ENCODE measurements at regions not wholly inside any gene's neighbourhood (a gene's known extent, or its start where the extent isn't known, plus 50 kb on each side); places are given as distances from the start of the nearest gene placed in this dataset.

DNA sequence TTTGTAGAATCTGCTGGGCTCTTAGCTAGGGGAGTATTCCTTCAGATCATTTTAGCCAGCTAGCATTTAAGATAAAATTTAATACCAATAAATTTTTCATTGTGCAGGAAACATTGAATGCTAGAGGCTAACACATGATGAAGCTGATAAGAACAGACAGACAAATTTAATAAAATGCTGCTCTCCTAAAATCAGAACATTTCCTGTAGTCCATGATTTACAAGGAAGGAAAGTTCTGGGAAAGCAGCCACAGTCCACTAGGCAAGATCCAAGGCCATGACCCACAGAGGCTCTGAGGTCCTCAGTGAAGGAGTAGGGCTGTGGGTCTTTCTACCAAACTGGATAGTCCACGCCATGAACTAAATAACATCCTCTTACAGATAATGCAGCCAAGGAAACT is 253.0 kb downstream of the ICE1 start:
- no peak overlapping the region for H3K4me3 Mint-ChIP-seq
- TF ChIP-seq, protein P1, sequence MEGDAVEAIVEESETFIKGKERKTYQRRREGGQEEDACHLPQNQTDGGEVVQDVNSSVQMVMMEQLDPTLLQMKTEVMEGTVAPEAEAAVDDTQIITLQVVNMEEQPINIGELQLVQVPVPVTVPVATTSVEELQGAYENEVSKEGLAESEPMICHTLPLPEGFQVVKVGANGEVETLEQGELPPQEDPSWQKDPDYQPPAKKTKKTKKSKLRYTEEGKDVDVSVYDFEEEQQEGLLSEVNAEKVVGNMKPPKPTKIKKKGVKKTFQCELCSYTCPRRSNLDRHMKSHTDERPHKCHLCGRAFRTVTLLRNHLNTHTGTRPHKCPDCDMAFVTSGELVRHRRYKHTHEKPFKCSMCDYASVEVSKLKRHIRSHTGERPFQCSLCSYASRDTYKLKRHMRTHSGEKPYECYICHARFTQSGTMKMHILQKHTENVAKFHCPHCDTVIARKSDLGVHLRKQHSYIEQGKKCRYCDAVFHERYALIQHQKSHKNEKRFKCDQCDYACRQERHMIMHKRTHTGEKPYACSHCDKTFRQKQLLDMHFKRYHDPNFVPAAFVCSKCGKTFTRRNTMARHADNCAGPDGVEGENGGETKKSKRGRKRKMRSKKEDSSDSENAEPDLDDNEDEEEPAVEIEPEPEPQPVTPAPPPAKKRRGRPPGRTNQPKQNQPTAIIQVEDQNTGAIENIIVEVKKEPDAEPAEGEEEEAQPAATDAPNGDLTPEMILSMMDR (conservative IDR thresholded peaks at IDR 0.05) = no peak
- 83% methylated on average over 1 of the region's 1 CpG; no CpG with 5 or more reads in 1 of the 2 experiments for whole genome bisulfite sequencing, 2 experiments (ENCODE audit: insufficient coverage in 1 of 2, insufficient read length in 1 of 2)
- Histone ChIP-seq H3K27me3 (ENCODE audit: control insufficient read depth, insufficient read depth, low read length, poor library complexity, severe bottlenecking) (no peaks in the 10 kb centered on the region), H3K4me3 (ENCODE audit: low read length) (no peak overlapping the region), H3K27ac (ENCODE audit: low read depth, low read length) (no peak overlapping the region), H3K4me1 (ENCODE audit: control insufficient read depth, insufficient read depth, low read length) (no peaks in the 10 kb centered on the region), H3K36me3 (ENCODE audit: control insufficient read depth, insufficient read depth, low read length) (no peaks in the 10 kb centered on the region), H3K9ac (ENCODE audit: extremely low read depth, low read length, poor library complexity, severe bottlenecking) (no peak overlapping the region), H3K9me3 (ENCODE audit: control insufficient read depth, low read length) (no peaks in the 10 kb centered on the region)
- no peak overlapping the region for H3K27ac Mint-ChIP-seq
- no peaks in the 10 kb centered on the region for H3K36me3 Mint-ChIP-seq (ENCODE audit: low read depth)
- DNase-seq = no peak
- H3K27me3 Mint-ChIP-seq (ENCODE audit: insufficient read depth) = peaks cover 2% of the 10 kb centered on the region
- H3K4me1 Mint-ChIP-seq = peaks cover 16% of the 10 kb centered on the region
- H3K9me3 Mint-ChIP-seq = no peaks in the 10 kb centered on the region

DNA sequence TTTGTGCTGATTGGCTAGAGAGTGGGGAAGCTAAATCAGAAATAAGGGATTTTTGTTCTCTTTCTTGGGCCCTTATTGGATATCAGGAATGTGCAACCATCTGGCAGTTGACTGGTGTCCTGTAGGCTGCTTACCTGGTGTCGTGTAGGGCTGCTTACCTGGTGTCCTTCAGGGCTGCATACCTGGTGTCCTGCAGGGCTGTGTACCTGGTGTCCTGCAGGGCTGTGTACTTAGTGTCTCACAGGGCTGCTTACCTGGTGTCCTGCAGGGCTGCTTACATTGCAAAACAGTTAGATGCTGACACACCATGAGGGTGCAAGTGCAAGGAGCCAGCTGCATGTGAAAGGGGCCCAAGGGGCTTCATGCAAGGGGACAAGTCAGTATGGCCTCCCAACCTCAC is 249.3 kb downstream of the ICE1 start:
- Histone ChIP-seq H3K36me3 (ENCODE audit: control insufficient read depth, insufficient read depth, low read length) (no peaks in the 10 kb centered on the region), H3K9me3 (ENCODE audit: control insufficient read depth, low read length) (no peaks in the 10 kb centered on the region), H3K4me1 (ENCODE audit: control insufficient read depth, insufficient read depth, low read length) (no peaks in the 10 kb centered on the region), H3K27me3 (ENCODE audit: control insufficient read depth, insufficient read depth, low read length, poor library complexity, severe bottlenecking) (no peaks in the 10 kb centered on the region), H3K27ac (ENCODE audit: low read depth, low read length) (no peak overlapping the region), H3K9ac (ENCODE audit: extremely low read depth, low read length, poor library complexity, severe bottlenecking) (peak overlapping the region; percentile 21), H3K4me3 (ENCODE audit: low read length) (no peak overlapping the region)
- TF ChIP-seq, protein P1 (conservative IDR thresholded peaks at IDR 0.05) = no peak
- no peaks in the 10 kb centered on the region for H3K36me3 Mint-ChIP-seq (ENCODE audit: low read depth)
- H3K27me3 Mint-ChIP-seq (ENCODE audit: insufficient read depth) = peaks cover 2% of the 10 kb centered on the region
- H3K4me3 Mint-ChIP-seq = no peak overlapping the region
- peaks cover 16% of the 10 kb centered on the region for H3K4me1 Mint-ChIP-seq
- DNase-seq = peak; percentile 78
- H3K27ac Mint-ChIP-seq = no peak overlapping the region
- 57 to 60% methylated on average over 1 of the region's 1 CpG for WGBS, 2 experiments (ENCODE audit: insufficient coverage in 1 of 2, insufficient read length in 1 of 2)
- H3K9me3 Mint-ChIP-seq = no peaks in the 10 kb centered on the region

DNA sequence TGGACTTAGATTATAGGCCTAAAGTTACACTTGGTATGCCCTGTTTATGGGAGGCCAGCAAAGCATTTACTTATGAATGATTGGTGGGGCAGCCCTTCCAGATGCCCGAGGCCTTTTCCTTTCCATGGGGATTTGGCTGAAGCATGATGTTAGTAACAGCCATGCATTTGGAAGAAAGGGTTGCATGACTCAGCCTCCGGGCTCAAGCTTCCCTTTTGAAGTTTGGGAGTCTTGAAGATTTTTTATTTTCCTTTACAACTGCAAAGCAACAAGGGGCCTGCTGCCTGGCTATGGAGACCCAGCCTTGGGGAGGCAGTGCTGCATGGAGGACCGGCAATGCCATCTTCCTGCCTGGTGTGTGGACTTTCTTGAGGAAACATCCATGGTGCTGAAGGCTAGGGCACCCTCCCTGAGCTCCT is 244.7 kb downstream of the ICE1 start:
- Histone ChIP-seq H3K4me3 (ENCODE audit: low read length) (no peak overlapping the region), H3K36me3 (ENCODE audit: control insufficient read depth, insufficient read depth, low read length) (no peaks in the 10 kb centered on the region), H3K27ac (ENCODE audit: low read depth, low read length) (no peak overlapping the region), H3K9me3 (ENCODE audit: control insufficient read depth, low read length) (no peaks in the 10 kb centered on the region), H3K9ac (ENCODE audit: extremely low read depth, low read length, poor library complexity, severe bottlenecking) (no peak overlapping the region), H3K4me1 (ENCODE audit: control insufficient read depth, insufficient read depth, low read length) (no peaks in the 10 kb centered on the region), H3K27me3 (ENCODE audit: control insufficient read depth, insufficient read depth, low read length, poor library complexity, severe bottlenecking) (no peaks in the 10 kb centered on the region)
- DNase-seq = no peak
- Mint-ChIP-seq H3K27me3 (ENCODE audit: insufficient read depth) (no peaks in the 10 kb centered on the region), H3K36me3 (ENCODE audit: low read depth) (no peaks in the 10 kb centered on the region), H3K4me3 (no peak overlapping the region), H3K9me3 (no peaks in the 10 kb centered on the region), H3K4me1 (peaks cover 18% of the 10 kb centered on the region), H3K27ac (no peak overlapping the region)
- TF ChIP-seq, protein P1 (conservative IDR thresholded peaks at IDR 0.05) = no peak
- WGBS, 2 experiments (ENCODE audit: insufficient coverage in 1 of 2, insufficient read length in 1 of 2) = 60 to 91% methylated on average over 1 to 3 of the region's 3 CpGs
